Effector CD4-positive, alpha-beta T cell (primary cell): ENCODE measurements at regions not wholly inside any gene's neighbourhood (a gene's known extent, or its start where the extent isn't known, plus 50 kb on each side); places are given as distances from the start of the nearest gene placed in this dataset.

Experiments used
- DNase-seq: peaks from one replicate; pipeline ENCODE4 v3.0.0-alpha.2; 2020

GRCh38 chr17:73724990-73725389, 80.7 kb upstream of the SDK2 start:
- no peak for DNase-seq

GRCh38 chr17:73725794-73726515, 81.7 kb upstream of the SDK2 start:
- DNase-seq, result no peak

GRCh38 chr17:73727941-73728340, 83.7 kb upstream of the SDK2 start:
- DNase-seq, result no peak

- no peak for DNase-seq
Measured at GRCh38 chr17:73729101-73729500, 84.9 kb upstream of the SDK2 start.

GRCh38 chr17:73731733-73732132, 87.5 kb upstream of the SDK2 start:
- no peak for DNase-seq

GRCh38 chr17:73733517-73733916, 89.3 kb upstream of the SDK2 start:
- DNase-seq, result no peak

GRCh38 chr17:73735245-73735644, 91.0 kb upstream of the SDK2 start:
- DNase-seq, result no peak

GRCh38 chr17:73738751-73739575, 94.7 kb upstream of the SDK2 start:
- DNase-seq, result no peak

GRCh38 chr17:73740370-73740769, 96.1 kb upstream of the SDK2 start:
- no peak for DNase-seq

- no peak for DNase-seq
Measured at GRCh38 chr17:73742948-73743381, 98.7 kb upstream of the SDK2 start.

- DNase-seq, result no peak
Measured at GRCh38 chr17:73743518-73744201, 99.4 kb upstream of the SDK2 start.

- DNase-seq, result no peak
Measured at GRCh38 chr17:73744411-73744810, 100.2 kb upstream of the SDK2 start.

- no peak for DNase-seq
Measured at GRCh38 chr17:73746314-73747073, 102.2 kb upstream of the SDK2 start.

GRCh38 chr17:73747221-73748002, 103.2 kb upstream of the SDK2 start:
- DNase-seq, result no peak

GRCh38 chr17:73748508-73748907, 104.3 kb upstream of the SDK2 start:
- DNase-seq, result no peak

- no peak for DNase-seq
Measured at GRCh38 chr17:73749337-73749823, 105.1 kb upstream of the SDK2 start.

GRCh38 chr17:73749928-73750605, 105.8 kb upstream of the SDK2 start:
- DNase-seq, result no peak

GRCh38 chr17:73750975-73751374, 106.7 kb upstream of the SDK2 start:
- DNase-seq, result no peak

GRCh38 chr17:73753751-73754496, 109.7 kb upstream of the SDK2 start:
- no peak for DNase-seq

GRCh38 chr17:73754886-73755400, 110.7 kb upstream of the SDK2 start:
- DNase-seq, result no peak
